SHP77 treated with DMSO at 0.1 percent for 48 hours (cell line): ENCODE measurements at regions not wholly inside any gene's neighbourhood (a gene's known extent, or its start where the extent isn't known, plus 50 kb on each side); places are given as distances from the start of the nearest gene placed in this dataset.
"Not testable (repeated sequence)": the region's sequence is repeated elsewhere in the genome, so short reads cannot be mapped to it uniquely, and the experiment has no call there.

Experiments used
- DNase-seq: peaks from one replicate; lab custom pipeline; 2025; lab: John Stamatoyannopoulos, UW

- no peak for DNase-seq
Observed at GRCh38 chr22:48309836-48310235, 1517.8 kb downstream of the BRD1 start.

- no peak for DNase-seq
Observed at GRCh38 chr22:48309115-48309705, 1518.5 kb downstream of the BRD1 start.

DNA sequence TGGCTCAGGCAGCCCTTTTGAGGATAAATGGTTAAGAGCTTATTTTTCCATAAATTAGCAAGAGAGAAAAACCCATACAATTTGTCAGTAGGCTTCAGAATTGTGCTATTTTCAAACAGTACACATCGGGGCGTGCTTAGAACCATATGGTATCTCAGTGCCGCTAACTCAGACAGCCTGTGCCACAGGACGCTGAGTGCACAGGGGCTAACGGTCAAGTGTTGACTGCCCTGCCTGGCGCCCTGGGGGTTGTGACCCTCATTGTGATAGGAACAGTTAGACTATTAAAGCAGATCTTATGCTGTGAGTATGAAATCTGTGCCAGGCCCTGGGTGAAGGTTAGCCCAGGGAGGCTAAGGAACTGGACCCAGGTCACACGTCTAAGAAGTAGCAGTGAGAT is 1519.7 kb downstream of the BRD1 start:
- DNase-seq: no peak

DNA sequence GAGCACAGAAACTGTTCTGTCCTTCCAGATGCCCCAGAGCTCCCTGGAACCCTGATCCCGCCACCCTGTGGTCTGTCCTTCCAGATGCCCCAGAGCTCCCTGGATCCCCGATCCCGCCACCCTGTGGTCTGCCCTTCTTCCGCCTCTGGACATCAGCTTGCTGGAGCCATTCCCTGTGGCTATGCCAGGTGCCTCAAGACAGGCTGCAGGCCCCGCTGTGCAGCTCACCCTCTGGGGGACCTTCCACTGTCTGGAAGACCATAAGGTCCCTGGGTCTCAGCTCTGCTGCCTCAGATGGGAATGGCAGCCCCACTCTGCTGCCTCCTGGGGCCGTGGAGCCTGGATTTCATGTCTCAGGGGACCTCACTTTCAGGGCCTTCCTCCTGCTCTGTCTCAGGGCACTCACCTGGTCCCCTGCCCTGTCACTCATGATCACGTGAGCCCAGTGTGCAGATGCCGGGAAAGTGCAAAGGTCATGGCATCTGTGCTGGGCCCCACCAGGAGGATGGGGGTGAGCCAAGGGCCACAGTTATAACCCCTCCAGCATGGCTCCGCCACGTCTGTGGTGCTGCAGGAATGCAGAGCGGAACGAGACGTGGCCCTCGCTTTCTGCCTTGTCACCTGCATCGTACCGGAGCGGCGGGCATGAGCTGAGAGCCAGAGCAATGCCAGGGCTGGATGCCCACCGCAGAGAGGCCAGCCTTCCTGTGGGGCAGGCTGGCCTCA is 1520.7 kb downstream of the BRD1 start:
- no peak for DNase-seq

- no peak for DNase-seq
Observed at GRCh38 chr22:48306284-48306683, 1521.4 kb downstream of the BRD1 start.

GRCh38 chr22:48305726-48306235 is 1521.9 kb downstream of the BRD1 start:
- no peak for DNase-seq

DNA sequence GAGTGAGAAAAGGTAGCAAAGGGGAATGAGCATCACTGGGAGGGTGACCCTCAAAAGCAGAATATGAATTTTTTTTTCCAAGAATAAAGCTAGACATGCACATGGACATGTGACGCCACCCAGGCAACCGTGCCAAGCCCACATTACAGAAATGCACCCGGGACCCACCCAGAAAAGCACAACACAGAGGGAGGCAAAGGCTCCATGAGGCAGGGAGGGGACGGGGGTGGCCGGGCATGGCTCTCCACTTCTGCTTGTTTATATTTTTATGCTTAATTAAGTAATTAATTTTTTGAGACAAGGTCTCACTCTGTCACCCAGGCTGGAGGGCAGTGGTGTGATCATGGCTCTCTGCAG is 1524.3 kb downstream of the BRD1 start:
- no peak for DNase-seq

DNA sequence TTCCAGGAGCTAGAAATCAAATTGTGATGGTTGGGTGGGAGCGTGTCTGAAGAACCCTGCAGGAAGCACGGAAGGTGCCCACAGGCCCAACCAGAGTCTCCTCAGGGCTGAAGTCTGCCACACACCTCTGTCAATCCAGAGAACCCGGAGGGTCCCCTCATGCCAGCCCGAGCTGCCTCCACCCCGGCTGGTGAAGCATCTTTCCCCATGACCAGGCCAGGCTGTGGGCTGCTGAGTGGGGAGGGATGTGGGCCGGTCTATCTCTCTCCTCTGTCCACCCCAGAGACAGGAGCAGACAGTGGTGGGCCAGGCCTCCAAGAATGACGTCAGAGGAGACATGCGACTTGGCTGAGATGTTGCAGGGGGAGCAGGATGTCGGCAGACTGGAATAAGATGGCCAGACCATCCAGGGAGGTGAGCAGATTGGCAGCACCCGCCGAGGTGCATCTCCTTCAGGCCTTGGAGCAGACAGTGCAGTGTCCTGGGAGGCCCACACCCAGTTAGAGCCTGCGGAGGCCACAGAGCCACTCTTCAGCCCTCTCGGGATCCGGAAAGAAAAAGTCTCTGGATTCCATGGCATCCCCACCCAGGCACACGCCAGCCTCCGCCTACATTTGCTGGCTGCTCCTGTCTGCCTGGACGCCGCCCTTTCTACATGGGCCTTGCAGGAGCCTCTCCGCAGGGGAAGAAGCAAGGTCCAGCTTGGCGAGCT is 1524.9 kb downstream of the BRD1 start:
- no peak for DNase-seq

DNA sequence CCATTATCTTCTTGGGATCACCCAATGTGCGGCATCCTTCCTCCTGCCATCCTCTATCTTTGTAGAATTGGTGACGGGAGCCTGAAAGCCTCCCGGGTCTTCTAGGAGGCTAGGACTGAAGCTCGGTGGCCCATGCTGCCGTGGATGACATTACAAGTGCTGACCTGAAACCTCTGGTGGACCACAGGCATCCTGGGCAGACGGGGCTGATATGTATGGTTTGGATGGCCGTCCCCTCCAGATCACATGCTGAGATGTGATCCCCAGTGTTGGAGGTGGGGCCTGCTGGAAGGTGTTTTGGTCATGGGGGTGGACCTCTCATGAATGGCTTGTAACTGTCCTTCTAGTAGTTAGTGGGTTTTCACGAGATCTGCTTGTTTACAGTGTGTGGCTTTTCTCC is 1525.8 kb downstream of the BRD1 start:
- no peak for DNase-seq

DNA sequence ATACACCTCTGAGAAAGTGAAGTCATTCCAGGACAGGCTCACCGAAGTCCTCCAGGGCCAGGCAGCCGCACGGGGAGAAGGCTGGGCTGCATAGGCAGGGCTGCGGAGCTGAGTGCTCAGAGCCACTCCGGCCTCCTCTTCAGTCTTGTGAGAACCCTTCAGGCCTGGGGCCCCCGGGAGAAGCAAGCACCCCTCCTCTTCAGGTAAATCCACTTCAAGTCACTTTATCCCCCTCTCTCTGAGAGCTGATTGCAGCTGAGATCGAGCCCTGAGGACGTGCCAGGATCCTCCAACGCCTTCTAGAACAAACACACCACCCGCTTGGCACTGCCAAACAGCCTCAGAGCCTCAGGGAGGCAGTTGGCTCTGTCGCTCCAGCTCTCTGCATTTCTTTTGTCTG is 1526.3 kb downstream of the BRD1 start:
- no peak for DNase-seq

DNA sequence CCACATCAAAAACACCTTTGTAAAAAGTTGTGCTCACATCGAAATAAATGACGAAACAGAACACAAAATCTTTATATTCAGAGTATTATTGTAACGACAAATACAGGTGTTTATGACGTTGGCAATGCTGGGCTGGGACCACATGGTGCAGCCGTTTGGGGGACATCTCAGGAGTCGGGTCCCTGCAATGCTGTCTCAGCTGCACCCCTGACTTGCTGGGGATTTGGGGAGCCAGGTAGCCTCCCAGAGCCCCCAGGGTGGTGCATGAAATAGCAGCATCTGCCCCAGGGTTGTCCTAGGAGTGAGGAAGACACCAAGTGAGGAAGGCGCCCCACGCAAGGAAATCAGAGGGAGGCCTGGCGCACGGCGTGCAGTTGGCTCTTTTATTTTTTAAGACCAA is 1526.8 kb downstream of the BRD1 start:
- DNase-seq: no peak

DNA sequence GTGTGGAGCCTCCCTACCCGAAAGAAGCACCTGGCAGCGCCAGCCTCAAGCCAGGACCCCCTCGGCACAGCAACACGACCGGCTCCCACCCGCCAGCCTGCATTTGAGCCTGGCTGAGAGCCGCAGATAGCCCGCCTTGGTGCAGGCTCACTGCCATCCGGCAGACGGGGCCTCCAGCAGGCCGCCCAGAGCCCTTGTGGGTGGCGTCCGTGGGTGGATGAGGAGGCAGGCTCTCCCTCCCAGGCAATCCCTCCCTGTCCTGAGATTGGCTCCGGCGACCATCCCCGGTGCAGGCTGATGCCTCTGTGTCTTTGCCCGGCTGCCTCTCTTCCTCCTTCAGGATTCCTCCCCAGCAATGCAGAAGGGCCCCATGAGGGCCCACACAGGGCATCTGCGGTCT is 1527.9 kb downstream of the BRD1 start:
- no peak for DNase-seq

DNA sequence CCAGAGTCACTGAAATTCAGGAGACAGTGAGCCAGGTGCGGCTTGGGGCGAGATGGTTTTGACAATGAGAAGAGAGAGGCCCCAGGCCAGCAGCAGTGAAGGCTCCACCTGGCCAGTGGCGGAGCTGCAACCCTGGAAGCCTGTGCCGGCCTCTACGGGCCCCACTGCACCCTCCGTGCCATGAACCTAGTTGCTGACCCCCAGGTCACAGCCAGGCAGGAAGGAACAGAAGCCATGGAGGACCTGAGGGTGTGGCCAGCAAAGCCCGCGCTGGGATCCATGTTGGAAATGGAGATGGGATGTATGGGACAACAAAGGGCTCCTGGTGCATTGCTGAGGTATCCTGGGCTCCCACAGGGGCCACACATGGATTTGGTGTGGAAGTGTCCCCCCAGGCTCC is 1528.5 kb downstream of the BRD1 start:
- DNase-seq: no peak

DNA sequence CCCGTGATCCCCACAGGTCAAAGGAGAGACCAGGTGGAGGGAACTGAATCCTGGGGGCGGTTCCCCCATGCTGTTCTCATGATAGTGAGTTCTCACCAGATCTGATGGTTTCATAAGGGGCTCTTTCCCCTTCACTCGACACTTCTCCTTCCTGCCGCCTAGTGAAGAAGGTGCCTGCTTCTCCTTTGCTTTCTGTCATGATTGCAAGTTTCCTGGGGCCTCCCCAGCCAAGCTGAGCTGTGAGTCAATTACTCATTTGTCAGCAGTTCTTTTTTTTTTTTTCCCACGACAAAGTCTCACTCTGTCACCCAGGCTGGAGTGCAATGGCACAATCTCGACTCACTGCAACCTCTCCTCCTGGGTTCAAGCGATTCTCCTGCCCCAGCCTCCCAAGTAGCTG is 1530.4 kb downstream of the BRD1 start:
- DNase-seq: no peak

DNA sequence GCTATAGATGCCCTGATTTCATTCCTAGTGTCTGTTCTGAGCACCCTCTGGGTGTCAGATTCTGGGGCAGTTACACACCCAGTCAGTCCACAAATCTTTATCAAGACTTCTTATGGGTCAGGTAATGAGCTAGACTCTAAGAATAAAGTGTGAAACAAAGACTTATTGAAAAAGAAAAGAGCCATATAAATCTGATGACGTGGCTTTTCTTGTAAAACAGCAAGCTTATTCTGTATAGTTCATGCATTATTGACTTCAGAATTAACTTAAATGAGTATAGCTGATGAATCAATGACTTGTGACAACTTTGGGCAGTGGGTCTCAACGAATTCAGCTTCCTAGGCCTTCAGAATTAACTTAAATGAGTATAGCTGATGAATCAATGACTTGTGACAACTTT is 1527.5 kb downstream of the TBC1D22A start:
- DNase-seq: not testable (repeated sequence)

- DNase-seq: no peak
Observed at GRCh38 chr22:48288376-48288940, 1526.0 kb downstream of the TBC1D22A start.

GRCh38 chr22:48287031-48287430 is 1524.6 kb downstream of the TBC1D22A start:
- no peak for DNase-seq

DNA sequence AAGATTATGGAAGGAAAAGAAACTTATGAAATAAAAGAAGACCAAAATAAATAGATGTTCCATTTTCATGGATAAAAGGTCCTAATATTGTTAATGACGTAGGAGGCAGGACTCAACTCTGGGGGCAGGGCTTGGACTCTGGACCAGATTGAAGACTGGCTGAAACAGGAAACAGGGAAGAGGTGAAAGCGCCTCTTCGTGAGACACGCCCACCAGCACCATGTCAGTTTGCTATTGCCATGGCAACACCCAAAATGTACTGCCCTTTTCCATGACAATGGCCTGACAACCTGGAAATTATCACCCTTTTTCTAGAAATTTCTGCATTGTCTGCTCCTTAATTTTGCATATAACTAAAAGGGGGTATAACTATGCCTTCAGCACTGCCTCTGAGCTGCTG is 1522.2 kb downstream of the TBC1D22A start:
- no peak for DNase-seq

DNA sequence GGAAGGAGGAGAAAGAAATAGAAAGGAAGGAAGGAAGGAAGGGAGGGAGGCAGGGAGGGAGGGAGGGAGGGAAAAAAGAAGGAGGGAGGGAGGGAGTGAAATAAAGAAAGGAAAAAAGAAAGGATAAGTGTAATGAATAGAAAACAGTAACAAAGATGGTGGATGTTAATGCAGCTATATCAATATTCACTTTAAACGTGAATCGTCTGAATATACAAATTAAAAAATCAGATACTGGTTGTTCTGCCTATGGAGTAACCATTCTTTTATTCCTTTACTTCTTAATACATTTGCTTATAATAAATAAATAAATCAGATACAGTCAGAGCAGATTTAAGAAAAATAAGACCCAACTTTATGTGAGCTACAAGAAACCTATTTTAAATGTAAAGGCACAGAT is 1520.4 kb downstream of the TBC1D22A start:
- DNase-seq: no peak

DNA sequence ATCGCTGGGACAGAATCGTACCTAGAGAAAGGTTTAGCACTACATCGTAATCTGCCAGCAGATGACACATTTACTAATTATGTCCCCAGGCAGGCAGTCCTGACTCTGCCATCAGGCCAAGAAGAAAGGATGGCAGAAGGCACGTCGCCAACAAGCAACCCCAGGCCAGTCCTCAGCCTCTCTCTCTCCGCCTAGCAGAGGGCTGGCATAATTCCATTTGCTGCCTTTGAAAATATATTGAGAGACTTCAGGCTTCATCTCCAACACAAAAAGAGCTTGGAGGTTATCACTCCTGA is 1517.0 kb downstream of the TBC1D22A start:
- no peak for DNase-seq

- DNase-seq: no peak
Observed at GRCh38 chr22:48278620-48279460, 1516.4 kb downstream of the TBC1D22A start.

GRCh38 chr22:48277868-48278581 is 1515.6 kb downstream of the TBC1D22A start:
- DNase-seq: no peak
